NCI-H1092 (cell line): ENCODE measurements at regions not wholly inside any gene's neighbourhood (a gene's known extent, or its start where the extent isn't known, plus 50 kb on each side); places are given as distances from the start of the nearest gene placed in this dataset.
"Not testable (repeated sequence)": the region's sequence is repeated elsewhere in the genome, so short reads cannot be mapped to it uniquely, and the experiment has no call there.

ENCODE experiments used
- DNase-seq: peaks from one replicate; lab custom pipeline; 2025; lab: John Stamatoyannopoulos, UW

- DNase-seq: no peak
Observed at GRCh38 chr3:82761858-82762257, 1000.4 kb upstream of the GBE1 start.

DNA sequence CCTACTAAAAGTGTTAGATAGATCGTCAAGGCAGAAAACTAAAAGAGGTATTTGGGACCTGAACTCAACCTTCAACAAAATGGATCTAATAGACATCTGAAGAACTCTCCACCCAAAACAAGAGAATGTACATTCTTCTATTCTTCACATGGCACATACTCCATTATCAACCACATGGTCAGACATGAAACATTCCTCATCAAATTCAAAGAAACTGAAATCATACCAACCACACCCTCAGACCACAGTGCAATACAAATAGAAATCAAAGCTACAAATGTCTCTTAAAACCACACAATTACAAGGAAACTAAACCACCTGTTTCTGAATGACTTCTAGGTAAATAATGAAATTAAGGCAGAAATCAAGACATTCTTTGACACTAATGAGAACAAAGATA, 984.1 kb upstream of the GBE1 start:
- DNase-seq: no peak

GRCh38 chr3:82743196-82743595, 981.8 kb upstream of the GBE1 start:
- no peak for DNase-seq

GRCh38 chr3:82741346-82741745, 979.9 kb upstream of the GBE1 start:
- no peak for DNase-seq

DNA sequence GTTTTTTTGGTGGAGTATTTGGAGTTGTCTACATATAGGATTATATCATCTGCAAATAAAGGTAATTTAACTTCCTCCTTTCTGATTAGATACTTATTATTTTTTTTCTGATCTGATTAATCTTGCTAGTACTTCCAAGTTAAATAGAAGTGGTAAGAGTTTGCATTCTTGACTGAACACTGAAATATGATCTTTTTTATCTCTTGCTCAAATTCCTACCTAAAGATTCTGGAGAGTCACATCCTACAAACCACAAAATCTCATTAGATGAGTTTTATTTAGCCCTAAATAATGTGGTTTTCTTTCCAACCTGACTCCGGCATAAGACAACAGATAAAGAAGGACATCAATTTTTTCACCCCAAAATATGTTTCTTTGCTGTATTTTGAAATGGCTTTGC, 977.9 kb upstream of the GBE1 start:
- DNase-seq: no peak

DNA sequence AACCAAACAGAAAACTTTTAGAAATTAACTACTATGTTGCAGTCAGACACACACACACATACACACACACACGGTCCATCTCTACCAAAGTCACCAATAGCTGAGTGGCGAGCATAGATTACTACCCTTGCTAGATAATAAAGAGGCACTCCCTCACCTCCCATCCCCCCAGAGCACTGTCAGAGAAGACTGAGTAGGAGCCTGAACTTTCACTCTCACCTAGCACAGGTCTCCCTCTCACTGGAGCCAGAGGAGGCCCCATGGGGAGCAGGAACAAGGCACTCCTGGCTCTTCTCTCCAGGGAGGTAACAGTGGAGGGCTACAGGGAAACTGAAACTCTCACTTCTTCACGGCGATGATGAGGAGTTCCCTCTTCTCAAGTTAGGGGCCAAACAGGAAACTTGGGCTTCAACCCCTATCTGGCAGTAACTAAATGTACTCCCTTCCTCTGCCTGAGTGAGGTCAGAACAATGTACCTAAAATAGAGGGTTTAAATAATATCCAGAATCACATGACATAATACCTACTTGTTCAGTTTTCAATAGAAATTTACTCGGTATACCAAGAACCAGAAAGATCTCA, 975.3 kb upstream of the GBE1 start:
- no peak for DNase-seq

DNA sequence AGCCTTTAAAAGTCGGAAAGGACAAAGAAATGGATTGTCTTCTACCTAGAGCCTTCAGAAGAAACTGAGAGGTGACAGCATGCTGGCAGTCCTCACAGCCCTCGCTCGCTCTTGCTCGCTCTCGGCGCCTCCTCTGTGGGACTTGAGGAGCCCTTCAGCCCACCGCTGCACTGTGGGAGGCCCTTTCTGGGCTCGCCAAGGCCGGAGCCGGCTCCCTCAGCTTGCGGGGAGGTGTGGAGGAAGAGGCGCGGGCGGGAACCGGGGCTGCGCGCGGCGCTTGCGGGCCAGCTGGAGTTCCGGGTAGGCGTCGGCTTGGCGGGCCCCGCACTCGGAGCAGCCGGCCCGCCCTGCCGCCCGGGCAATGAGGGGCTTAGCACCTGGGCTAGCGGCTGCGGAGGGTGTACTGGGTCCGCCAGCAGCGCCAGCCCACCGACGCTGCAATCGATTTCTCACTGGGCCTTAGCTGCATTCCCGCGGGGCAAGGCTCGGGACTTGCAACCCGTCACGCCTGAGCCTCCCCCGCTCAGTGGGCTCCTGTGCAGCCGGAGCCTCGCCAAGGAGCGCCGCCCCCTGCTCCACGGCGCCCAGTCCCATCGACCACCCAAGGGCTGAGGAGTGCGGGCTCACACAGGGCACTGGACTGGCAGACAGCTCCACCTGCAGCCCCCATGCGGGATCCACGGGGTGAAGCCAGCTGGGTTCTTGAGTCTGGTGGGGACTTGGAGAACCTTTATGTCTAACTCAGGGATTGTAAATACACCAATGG, 953.8 kb upstream of the GBE1 start:
- DNase-seq: no peak

DNA sequence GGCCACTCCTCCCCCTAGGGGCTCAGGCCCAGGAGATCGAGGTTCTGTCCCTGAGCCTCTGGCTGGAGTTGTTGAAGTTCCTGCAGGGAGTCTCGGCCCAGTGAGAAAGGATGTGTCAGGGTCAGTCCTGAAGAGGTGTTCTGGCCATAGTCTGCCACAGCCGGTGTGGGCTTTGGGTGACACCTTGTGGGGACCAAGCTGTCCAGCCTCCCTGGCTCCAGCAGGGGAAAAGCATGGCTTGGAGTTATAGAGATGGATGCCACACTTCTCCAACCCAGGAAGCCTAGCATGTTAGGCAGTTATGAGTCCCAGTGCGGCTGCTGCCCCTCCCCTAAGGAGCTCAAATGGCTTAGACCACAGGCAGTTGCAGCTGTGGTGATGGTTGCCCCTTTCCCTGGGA, 945.6 kb upstream of the GBE1 start:
- DNase-seq: no peak

DNA sequence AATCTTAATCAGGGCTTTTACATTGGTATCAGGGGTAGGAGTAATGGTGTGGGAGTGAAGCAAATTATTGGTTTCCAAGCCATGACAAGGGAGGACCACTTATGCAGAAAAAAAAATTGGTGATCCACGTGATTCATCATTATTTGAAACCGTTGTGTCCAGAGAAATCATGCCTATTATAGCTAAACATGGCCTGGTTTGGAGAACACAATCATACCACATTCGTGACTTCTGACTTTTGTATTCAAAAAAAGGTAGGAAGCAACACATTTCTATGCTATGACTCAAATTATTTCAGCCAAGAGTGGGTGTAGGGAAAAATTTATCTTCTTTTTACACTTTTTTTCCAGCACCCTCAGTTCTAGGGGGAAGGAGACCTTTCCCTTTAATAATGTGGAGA, 924.3 kb upstream of the GBE1 start:
- no peak for DNase-seq

DNA sequence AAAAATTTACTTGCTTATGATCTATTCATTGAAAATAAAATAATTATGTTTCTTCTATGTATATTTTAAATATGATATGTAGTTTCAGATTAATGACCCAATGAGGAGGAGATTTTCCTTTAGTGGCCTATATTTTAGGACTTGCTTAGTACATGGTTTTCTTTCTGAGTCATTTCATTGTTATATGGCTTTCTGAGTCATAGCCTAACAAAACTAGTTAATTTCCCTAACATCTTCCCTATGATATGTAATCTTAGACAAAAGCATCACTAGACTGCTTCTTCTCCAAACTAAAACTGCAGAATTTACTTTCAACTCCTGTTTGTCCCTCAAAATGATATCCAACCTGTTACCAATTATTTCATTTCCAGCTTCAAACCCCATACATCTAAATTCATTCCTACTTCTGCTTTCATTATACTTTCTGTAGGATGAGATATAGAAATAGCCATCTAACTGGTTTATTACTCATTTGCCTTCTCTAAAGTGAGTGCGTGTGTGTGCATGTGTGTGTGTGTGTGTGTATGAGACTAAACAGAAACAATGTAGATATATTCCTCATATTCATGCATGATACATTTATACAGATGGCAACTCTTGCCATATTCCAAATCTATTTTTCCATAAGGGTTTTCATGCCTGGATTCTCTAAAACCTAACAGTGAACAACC, 915.0 kb upstream of the GBE1 start:
- DNase-seq: no peak

DNA sequence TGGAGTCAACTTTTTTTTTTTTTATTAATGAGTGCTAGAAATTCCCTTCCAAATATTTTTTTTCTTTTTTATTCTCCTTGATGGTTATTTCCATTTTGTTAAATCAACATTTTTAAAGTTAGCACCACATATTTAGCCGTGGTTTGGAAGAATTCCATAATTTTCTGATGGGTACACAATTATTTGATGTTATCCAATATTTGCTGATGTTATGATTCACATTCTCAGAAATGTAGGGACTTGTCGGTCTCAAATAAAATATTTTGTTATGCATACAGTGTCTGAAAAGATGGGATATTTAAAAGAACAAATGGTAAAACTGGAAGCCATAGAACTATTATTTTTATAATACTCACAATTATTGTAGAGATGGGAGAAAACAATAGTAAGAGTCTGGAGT, 911.5 kb upstream of the GBE1 start:
- DNase-seq: no peak

GRCh38 chr3:82671466-82671865, 910.0 kb upstream of the GBE1 start:
- no peak for DNase-seq

DNA sequence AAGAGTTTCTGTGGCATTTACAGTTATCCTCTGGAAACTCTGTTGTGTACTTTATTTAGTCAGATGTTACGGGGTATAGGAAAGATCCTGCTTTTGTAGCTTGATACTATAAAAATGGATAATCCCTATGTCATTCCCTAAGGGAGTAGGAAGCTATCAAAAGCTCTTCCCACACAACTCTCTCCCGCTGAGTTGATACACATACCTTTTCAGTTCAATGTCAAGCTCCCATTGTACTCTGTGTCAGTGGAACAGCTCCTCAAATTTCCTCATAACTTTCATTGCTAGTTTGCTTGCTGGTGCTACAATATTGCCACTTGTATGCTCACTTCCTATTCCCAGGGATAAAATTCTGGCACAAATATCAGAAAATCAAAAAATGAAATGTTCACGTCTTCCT, 893.3 kb upstream of the GBE1 start:
- no peak for DNase-seq

DNA sequence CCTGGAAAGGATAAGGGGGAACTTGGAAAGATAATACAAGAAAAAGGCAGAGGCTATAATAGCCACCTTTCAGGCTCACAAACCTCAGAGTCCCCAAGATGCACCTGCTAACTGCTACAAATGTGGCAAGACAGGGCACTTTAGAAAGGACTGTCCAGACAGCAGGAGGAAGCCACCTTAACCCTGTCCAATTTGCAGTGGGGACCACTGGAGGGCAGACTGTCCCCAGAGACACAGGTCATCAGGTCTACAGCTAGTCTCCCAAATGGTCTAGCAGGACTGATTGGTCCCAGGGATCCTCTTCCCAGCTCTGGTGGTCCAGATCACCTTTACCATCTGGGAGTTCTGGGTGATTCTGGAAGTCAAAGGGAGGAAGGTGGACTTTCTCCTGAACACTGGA, 882.5 kb upstream of the GBE1 start:
- no peak for DNase-seq

DNA sequence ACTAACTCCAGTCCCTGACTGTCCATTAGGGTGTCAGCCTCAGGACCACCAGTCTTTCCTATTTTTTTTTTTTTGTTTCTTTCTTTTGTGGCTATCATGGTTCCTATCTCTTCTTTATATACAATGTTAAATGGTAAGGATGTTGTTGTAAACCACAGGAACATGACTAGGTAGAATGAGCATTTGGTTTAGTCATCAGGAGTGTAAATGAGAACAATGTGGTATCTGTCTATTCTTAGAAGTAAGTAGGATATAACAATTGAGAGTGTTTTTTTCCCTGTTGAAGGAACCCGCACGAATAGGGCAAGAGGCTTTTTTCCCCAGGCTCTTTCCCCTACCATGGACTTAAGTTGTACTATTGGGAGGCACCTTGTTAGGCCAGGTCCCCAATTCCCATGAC, 880.3 kb upstream of the GBE1 start:
- no peak for DNase-seq

GRCh38 chr3:82640254-82640653, 878.8 kb upstream of the GBE1 start:
- no peak for DNase-seq

DNA sequence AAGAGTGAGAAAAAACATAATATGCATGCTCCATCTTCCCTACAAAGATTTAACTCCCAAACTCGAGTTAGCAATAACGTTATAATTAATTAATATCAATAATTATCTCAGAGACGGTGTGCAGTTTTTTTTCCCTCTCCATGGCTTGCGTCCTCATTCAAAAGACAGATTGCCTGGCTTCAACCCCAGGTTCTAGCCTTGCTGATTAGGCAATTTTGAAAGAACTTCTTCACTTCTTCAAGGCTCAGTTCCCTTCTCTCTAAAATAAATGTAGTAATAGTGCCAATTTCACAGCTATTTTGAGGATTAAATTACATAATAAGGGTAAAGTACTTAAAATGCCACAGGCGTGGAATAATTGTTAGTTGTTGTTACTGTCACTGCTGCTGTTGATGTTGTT, 876.1 kb upstream of the GBE1 start:
- DNase-seq: no peak

DNA sequence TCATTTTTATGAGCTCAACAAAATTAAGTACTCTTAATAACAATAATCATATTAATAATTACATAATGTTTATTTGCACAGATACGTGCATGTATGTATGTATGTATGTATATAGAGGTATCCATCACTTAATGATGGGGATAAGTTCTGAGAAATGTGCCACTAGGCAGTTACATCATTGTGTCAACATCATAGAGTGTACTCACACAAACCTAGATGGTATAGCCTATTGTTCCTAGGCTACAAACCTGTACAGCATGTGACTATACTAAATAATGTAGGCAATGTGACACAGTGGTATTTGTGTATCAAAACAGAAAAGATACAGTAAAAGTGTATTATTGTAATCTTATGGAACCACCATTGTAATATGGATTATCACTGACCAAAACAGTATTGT, 874.7 kb upstream of the GBE1 start:
- no peak for DNase-seq

DNA sequence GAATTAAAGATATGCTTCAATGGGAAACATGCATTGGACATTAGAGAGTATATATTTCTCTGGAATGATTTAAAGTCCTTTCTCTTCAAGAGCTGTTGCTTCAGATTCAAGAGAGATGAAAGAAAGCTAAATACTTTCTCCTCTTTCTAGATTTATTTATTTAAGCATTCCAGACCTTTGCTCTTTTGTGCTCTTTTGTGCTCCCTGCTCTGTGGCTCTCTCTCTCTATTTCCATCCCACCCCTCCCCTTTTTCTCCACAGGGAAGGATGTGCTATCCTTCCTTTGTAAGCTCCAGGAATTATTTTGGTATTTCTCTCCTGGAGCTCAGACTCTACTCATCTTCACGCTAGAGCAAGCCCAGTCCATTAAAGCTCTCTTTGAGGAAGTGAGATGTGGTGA, 871.9 kb upstream of the GBE1 start:
- DNase-seq: no peak

- DNase-seq: no peak
Observed at GRCh38 chr3:82629937-82630336, 868.5 kb upstream of the GBE1 start.

- DNase-seq: no peak
Observed at GRCh38 chr3:82628385-82629014, 867.1 kb upstream of the GBE1 start.

GRCh38 chr3:82627733-82628132, 866.3 kb upstream of the GBE1 start:
- no peak for DNase-seq

GRCh38 chr3:82620744-82621143, 859.3 kb upstream of the GBE1 start:
- not testable (repeated sequence) for DNase-seq
